ENCODE measurements at regions not wholly inside any gene's neighbourhood (a gene's known extent, or its start where the extent isn't known, plus 50 kb on each side); places are given as distances from the start of the nearest gene placed in this dataset.

GRCh38 chr14:98200601-98201000, 1071.4 kb downstream of the BCL11B start:
- Histone ChIP-seq H3K4me2 (no peak overlapping the region), H3K79me2 (no peaks in the 10 kb centered on the region), H3K9me3 (ENCODE audit: low read depth) (no peaks in the 10 kb centered on the region), H3K4me1 (ENCODE audit: insufficient read depth) (no peaks in the 10 kb centered on the region), H2AFZ (no peak overlapping the region), H3K36me3 (replicated peaks; ENCODE audit: insufficient read depth, low read depth) (no peaks in the 10 kb centered on the region), H4K20me1 (ENCODE audit: insufficient read depth, poor library complexity, severe bottlenecking) (no peaks in the 10 kb centered on the region), H3K27me3 (peaks cover 23% of the 10 kb centered on the region), H3K4me3 (no peak overlapping the region), H3K27ac (no peak overlapping the region), H3K9me2 (replicated peaks; ENCODE audit: insufficient read depth) (no peaks in the 10 kb centered on the region)
- no peak for TF ChIP-seq CTCF (IDR thresholded peaks at IDR 0.05; ENCODE audit: poor library complexity)
- no peak for TF ChIP-seq EZH2phosphoT487 (IDR thresholded peaks at IDR 0.05; ENCODE audit: low read depth, severe bottlenecking, unreplicated experiment)
- no peak for TF ChIP-seq EZH2 (IDR thresholded peaks at IDR 0.05; ENCODE audit: borderline replicate concordance)
- 89% methylated on average over 7 of the region's 7 CpGs for WGBS (ENCODE audit: low lambda C conversion rate, missing lambda C conversion rate)
- DNase-seq (ENCODE audit: low spot score) = no peak

DNA sequence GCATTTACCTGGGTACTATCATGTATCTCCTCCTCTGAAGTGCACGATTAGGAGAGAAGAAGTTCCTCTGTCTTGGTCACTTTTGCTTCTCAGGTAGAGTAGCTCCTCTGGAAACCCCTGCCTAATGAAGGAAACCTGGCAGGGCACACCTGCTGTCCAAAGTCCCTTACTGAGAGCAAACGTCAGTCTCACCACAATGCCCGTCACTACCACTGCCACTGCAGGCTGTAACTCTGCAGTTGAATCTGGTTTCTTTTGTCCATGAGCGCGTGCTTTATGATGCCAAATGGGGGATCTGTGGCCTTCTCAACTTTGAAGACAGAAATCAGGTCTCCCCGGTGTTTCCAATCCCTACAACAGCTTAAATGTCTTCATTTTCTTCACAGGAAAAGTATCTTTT, 1068.6 kb downstream of the BCL11B start:
- H3K79me2 ChIP-seq = no peaks in the 10 kb centered on the region
- DNase-seq (ENCODE audit: low spot score) = peak; percentile 16
- no peaks in the 10 kb centered on the region for H4K20me1 ChIP-seq (ENCODE audit: insufficient read depth, poor library complexity, severe bottlenecking)
- WGBS (ENCODE audit: low lambda C conversion rate, missing lambda C conversion rate) = 82% methylated on average over 6 of the region's 6 CpGs
- no peak overlapping the region for H3K27ac ChIP-seq
- no peak overlapping the region for H3K4me2 ChIP-seq
- no peaks in the 10 kb centered on the region for H3K9me2 ChIP-seq (replicated peaks; ENCODE audit: insufficient read depth)
- peaks cover 19% of the 10 kb centered on the region for H3K27me3 ChIP-seq
- no peak overlapping the region for H3K4me3 ChIP-seq
- no peaks in the 10 kb centered on the region for H3K4me1 ChIP-seq (ENCODE audit: insufficient read depth)
- TF ChIP-seq EZH2phosphoT487 (IDR thresholded peaks at IDR 0.05; ENCODE audit: low read depth, severe bottlenecking, unreplicated experiment) = no peak
- no peaks in the 10 kb centered on the region for H3K36me3 ChIP-seq (replicated peaks; ENCODE audit: insufficient read depth, low read depth)
- no peak overlapping the region for H2AFZ ChIP-seq
- no peaks in the 10 kb centered on the region for H3K9me3 ChIP-seq (ENCODE audit: low read depth)

DNA sequence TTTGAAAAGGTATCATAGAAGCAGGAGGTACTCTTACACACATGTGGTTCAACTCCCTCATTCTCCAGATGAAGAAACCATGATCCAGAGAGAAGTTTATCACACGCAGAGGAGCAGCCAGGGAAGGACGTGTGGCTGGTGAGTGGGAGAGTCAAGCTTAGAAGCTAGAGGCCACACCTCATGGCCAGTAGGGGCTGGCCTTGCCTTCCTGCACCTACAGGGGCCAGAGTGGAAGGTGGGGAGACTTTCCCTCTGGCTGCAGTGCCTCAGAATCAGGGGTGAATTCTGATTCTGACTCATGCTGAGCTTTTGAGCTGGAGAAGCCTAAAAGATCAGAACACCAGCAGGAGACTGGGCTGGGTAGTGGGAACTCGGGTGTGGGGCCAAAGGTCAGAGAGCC, 1067.9 kb downstream of the BCL11B start:
- no peaks in the 10 kb centered on the region for H4K20me1 ChIP-seq (ENCODE audit: insufficient read depth, poor library complexity, severe bottlenecking)
- H3K4me1 ChIP-seq (ENCODE audit: insufficient read depth) = no peaks in the 10 kb centered on the region
- no peak overlapping the region for H2AFZ ChIP-seq
- no peaks in the 10 kb centered on the region for H3K79me2 ChIP-seq
- TF ChIP-seq EZH2phosphoT487 (IDR thresholded peaks at IDR 0.05; ENCODE audit: low read depth, severe bottlenecking, unreplicated experiment) = no peak
- TF ChIP-seq EZH2 (IDR thresholded peaks at IDR 0.05; ENCODE audit: borderline replicate concordance) = no peak
- no peak for TF ChIP-seq CTCF (IDR thresholded peaks at IDR 0.05; ENCODE audit: poor library complexity)
- WGBS (ENCODE audit: low lambda C conversion rate, missing lambda C conversion rate) = 67% methylated on average over 3 of the region's 3 CpGs
- H3K9me2 ChIP-seq (replicated peaks; ENCODE audit: insufficient read depth) = no peaks in the 10 kb centered on the region
- H3K27ac ChIP-seq = no peak overlapping the region
- no peak for DNase-seq (ENCODE audit: low spot score)
- no peak overlapping the region for H3K4me2 ChIP-seq
- H3K9me3 ChIP-seq (ENCODE audit: low read depth) = no peaks in the 10 kb centered on the region
- no peaks in the 10 kb centered on the region for H3K36me3 ChIP-seq (replicated peaks; ENCODE audit: insufficient read depth, low read depth)
- no peak overlapping the region for H3K4me3 ChIP-seq
- H3K27me3 ChIP-seq = peaks cover 19% of the 10 kb centered on the region

- Histone ChIP-seq H3K79me2 (no peaks in the 10 kb centered on the region), H3K27me3 (peaks cover 4% of the 10 kb centered on the region), H3K4me1 (ENCODE audit: insufficient read depth) (no peaks in the 10 kb centered on the region), H4K20me1 (ENCODE audit: insufficient read depth, poor library complexity, severe bottlenecking) (no peaks in the 10 kb centered on the region), H3K36me3 (replicated peaks; ENCODE audit: insufficient read depth, low read depth) (no peaks in the 10 kb centered on the region), H3K4me2 (no peak overlapping the region), H3K9me2 (replicated peaks; ENCODE audit: insufficient read depth) (no peaks in the 10 kb centered on the region), H3K9me3 (ENCODE audit: low read depth) (no peaks in the 10 kb centered on the region), H3K27ac (no peak overlapping the region), H2AFZ (no peak overlapping the region), H3K4me3 (no peak overlapping the region)
- 84% methylated on average over 10 of the region's 10 CpGs for WGBS (ENCODE audit: low lambda C conversion rate, missing lambda C conversion rate)
- no peak for DNase-seq (ENCODE audit: low spot score)
- no peak for TF ChIP-seq CTCF (IDR thresholded peaks at IDR 0.05; ENCODE audit: poor library complexity)
- TF ChIP-seq EZH2 (IDR thresholded peaks at IDR 0.05; ENCODE audit: borderline replicate concordance) = no peak
- TF ChIP-seq EZH2phosphoT487 (IDR thresholded peaks at IDR 0.05; ENCODE audit: low read depth, severe bottlenecking, unreplicated experiment) = no peak
These were observed 1064.6 kb downstream of the BCL11B start for GRCh38 chr14:98207415-98207814.
